CD4-positive, CD25-positive, alpha-beta regulatory T cell (primary cell): ENCODE measurements at regions not wholly inside any gene's neighbourhood (a gene's known extent, or its start where the extent isn't known, plus 50 kb on each side); places are given as distances from the start of the nearest gene placed in this dataset.

Source experiments
- ATAC-seq, 2 donors: fragments of 150-1000 bp; cut with Tn5 transposase; one replicate each; pipeline ENCODE4 v1.10.0; 2021; ENCODE audit warnings: low read depth in 2 of 2, moderate number of reproducible peaks in 2 of 2, moderate library complexity in 1 of 2
- DNase-seq, 3 donors: peaks; one replicate each; pipeline versions ENCODE4 v3.0.0 to v3.0.0-alpha.2; 2012 to 2022; ENCODE audit warnings: mixed read lengths in 1 of 3
- H3K27ac ChIP-seq: one replicate; pipeline ENCODE4 v1.7.0; 2013; ENCODE audit warnings: mild to moderate bottlenecking, low read length; ENCODE audit not compliant: insufficient read depth, poor library complexity, severe bottlenecking
- H3K27me3 ChIP-seq: one replicate; pipeline ENCODE4 v1.7.0; 2013; ENCODE audit warnings: low read length; ENCODE audit not compliant: control insufficient read depth, insufficient read depth
- H3K36me3 ChIP-seq: one replicate; pipeline ENCODE4 v1.7.0; 2013; ENCODE audit warnings: mild to moderate bottlenecking, low read length, moderate library complexity; ENCODE audit not compliant: control insufficient read depth, insufficient read depth
- H3K4me1 ChIP-seq: 2 replicates; pipeline ENCODE4 v1.7.0; 2013; ENCODE audit warnings: mild to moderate bottlenecking, low read length; ENCODE audit not compliant: insufficient read depth, control insufficient read depth, poor library complexity, severe bottlenecking
- H3K4me3 ChIP-seq: one replicate; pipeline ENCODE4 v1.7.0; 2013; ENCODE audit warnings: low read depth, mild to moderate bottlenecking, low read length, moderate library complexity
- H3K9me3 ChIP-seq, 2 experiments: 1 replicate in 1 of 2; 2 replicates in 1 of 2; pipeline ENCODE4 v1.7.0; 2013; ENCODE audit warnings: low read length in 2 of 2, mild to moderate bottlenecking in 1 of 2, moderate library complexity in 1 of 2; ENCODE audit not compliant: control insufficient read depth in 2 of 2
- H3K27ac Mint-ChIP-seq, 3 donors: one replicate each; pipeline ENCODE4 v1.8.0; 2020 to 2022; ENCODE audit warnings: mild to moderate bottlenecking in 3 of 3, mixed read lengths in 3 of 3, moderate library complexity in 2 of 3
- H3K27me3 Mint-ChIP-seq: one replicate; pipeline ENCODE4 v1.8.0; 2022; ENCODE audit warnings: mild to moderate bottlenecking, mixed read lengths
- H3K36me3 Mint-ChIP-seq: one replicate; pipeline ENCODE4 v1.8.0; 2020; ENCODE audit warnings: mixed read lengths
- H3K4me1 Mint-ChIP-seq, 4 donors: one replicate each; pipeline ENCODE4 v1.8.0; 2020 to 2022; ENCODE audit warnings: mixed read lengths in 4 of 4, mild to moderate bottlenecking in 1 of 4
- H3K4me3 Mint-ChIP-seq, 4 donors: one replicate each; pipeline ENCODE4 v1.8.0; 2020 to 2022; ENCODE audit warnings: mild to moderate bottlenecking in 4 of 4, mixed read lengths in 4 of 4, moderate library complexity in 3 of 4
- H3K9me3 Mint-ChIP-seq, 7 donors: one replicate each; pipeline ENCODE4 v1.8.0; 2020 to 2022; ENCODE audit warnings: mixed read lengths in 7 of 7, mild to moderate bottlenecking in 3 of 7, moderate library complexity in 2 of 7

GRCh38 chr18:42338683-42339082, 383.6 kb downstream of the PIK3C3 start:
- no peak overlapping the region for H3K27ac ChIP-seq
- H3K36me3 Mint-ChIP-seq: peaks cover 3% of the 10 kb centered on the region
- H3K4me1 ChIP-seq: no peaks in the 10 kb centered on the region
- H3K27me3 Mint-ChIP-seq: no peaks in the 10 kb centered on the region
- no peaks in the 10 kb centered on the region for H3K36me3 ChIP-seq
- H3K27ac Mint-ChIP-seq: no peak overlapping the region
- no peaks in the 10 kb centered on the region for H3K9me3 ChIP-seq
- peaks cover 0 to 11% (median 7%) of the 10 kb centered on the region in 7 donors for H3K9me3 Mint-ChIP-seq
- no peak overlapping the region for H3K4me3 ChIP-seq
- no peaks in the 10 kb centered on the region for H3K4me1 Mint-ChIP-seq
- H3K27me3 ChIP-seq: no peaks in the 10 kb centered on the region
- DNase-seq (no peak), ATAC-seq (no peak)
- H3K4me3 Mint-ChIP-seq: no peak overlapping the region

- no peaks in the 10 kb centered on the region for H3K27me3 ChIP-seq
- no peak overlapping the region for H3K27ac ChIP-seq
- ATAC-seq (no peak), DNase-seq (no peak)
- H3K4me1 ChIP-seq: no peaks in the 10 kb centered on the region
- H3K36me3 Mint-ChIP-seq: peaks cover 3% of the 10 kb centered on the region
- H3K27ac Mint-ChIP-seq: no peak overlapping the region
- H3K27me3 Mint-ChIP-seq: no peaks in the 10 kb centered on the region
- H3K4me3 Mint-ChIP-seq: no peak overlapping the region
- H3K4me1 Mint-ChIP-seq: no peaks in the 10 kb centered on the region
- no peaks in the 10 kb centered on the region for H3K36me3 ChIP-seq
- no peaks in the 10 kb centered on the region for H3K9me3 ChIP-seq
- peaks cover 0 to 11% (median 7%) of the 10 kb centered on the region in 7 donors for H3K9me3 Mint-ChIP-seq
- H3K4me3 ChIP-seq: no peak overlapping the region
Measured at GRCh38 chr18:42339372-42339771, 384.3 kb downstream of the PIK3C3 start.

- Mint-ChIP-seq H3K27ac (no peak overlapping the region), H3K9me3 (peaks cover 0 to 10% (median 7%) of the 10 kb centered on the region in 7 donors), H3K4me1 (no peaks in the 10 kb centered on the region), H3K4me3 (no peak overlapping the region), H3K27me3 (no peaks in the 10 kb centered on the region), H3K36me3 (peaks cover 3% of the 10 kb centered on the region)
- H3K27ac ChIP-seq: no peak overlapping the region
- H3K9me3 ChIP-seq: no peaks in the 10 kb centered on the region
- H3K4me3 ChIP-seq: no peak overlapping the region
- H3K4me1 ChIP-seq: no peaks in the 10 kb centered on the region
- no peaks in the 10 kb centered on the region for H3K27me3 ChIP-seq
- no peak for ATAC-seq
- DNase-seq: no peak
- H3K36me3 ChIP-seq: no peaks in the 10 kb centered on the region
Measured at GRCh38 chr18:42340423-42341009, 385.5 kb downstream of the PIK3C3 start.

- H3K9me3 Mint-ChIP-seq: peaks cover 0 to 10% (median 4%) of the 10 kb centered on the region in 7 donors
- H3K36me3 Mint-ChIP-seq: peaks cover 3% of the 10 kb centered on the region
- H3K4me1 Mint-ChIP-seq: no peaks in the 10 kb centered on the region
- H3K27me3 Mint-ChIP-seq: no peaks in the 10 kb centered on the region
- Histone ChIP-seq H3K4me3 (no peak overlapping the region), H3K4me1 (no peaks in the 10 kb centered on the region), H3K9me3 (no peaks in the 10 kb centered on the region), H3K27me3 (no peaks in the 10 kb centered on the region), H3K27ac (no peak overlapping the region), H3K36me3 (no peaks in the 10 kb centered on the region)
- H3K4me3 Mint-ChIP-seq: no peak overlapping the region
- ATAC-seq: no peak
- H3K27ac Mint-ChIP-seq: no peak overlapping the region
- DNase-seq: no peak
Measured at GRCh38 chr18:42341423-42341822, 386.4 kb downstream of the PIK3C3 start.

- H3K4me1 ChIP-seq: no peaks in the 10 kb centered on the region
- ATAC-seq: no peak
- no peaks in the 10 kb centered on the region for H3K36me3 ChIP-seq
- H3K9me3 ChIP-seq: no peaks in the 10 kb centered on the region
- Mint-ChIP-seq H3K9me3 (peaks cover 0 to 4% (median 1%) of the 10 kb centered on the region in 7 donors), H3K36me3 (no peaks in the 10 kb centered on the region), H3K27me3 (no peaks in the 10 kb centered on the region), H3K4me3 (no peak overlapping the region), H3K4me1 (no peaks in the 10 kb centered on the region), H3K27ac (no peak overlapping the region)
- H3K4me3 ChIP-seq: no peak overlapping the region
- no peaks in the 10 kb centered on the region for H3K27me3 ChIP-seq
- no peak overlapping the region for H3K27ac ChIP-seq
- no peak for DNase-seq
Measured at GRCh38 chr18:42348722-42349121, 393.7 kb downstream of the PIK3C3 start.

GRCh38 chr18:42351455-42351854, 396.4 kb downstream of the PIK3C3 start:
- Mint-ChIP-seq H3K4me1 (no peaks in the 10 kb centered on the region), H3K4me3 (no peak overlapping the region), H3K27ac (no peak overlapping the region), H3K9me3 (peaks cover 0 to 5% (median 1%) of the 10 kb centered on the region in 7 donors), H3K36me3 (no peaks in the 10 kb centered on the region), H3K27me3 (no peaks in the 10 kb centered on the region)
- Histone ChIP-seq H3K4me3 (no peak overlapping the region), H3K9me3 (no peaks in the 10 kb centered on the region), H3K4me1 (no peaks in the 10 kb centered on the region), H3K36me3 (no peaks in the 10 kb centered on the region), H3K27ac (no peak overlapping the region), H3K27me3 (no peaks in the 10 kb centered on the region)
- no peak for DNase-seq
- no peak for ATAC-seq

- Mint-ChIP-seq H3K27ac (no peak overlapping the region), H3K4me3 (no peak overlapping the region), H3K36me3 (no peaks in the 10 kb centered on the region), H3K4me1 (no peaks in the 10 kb centered on the region), H3K9me3 (peaks cover 0 to 4% (median 0%) of the 10 kb centered on the region in 7 donors), H3K27me3 (peaks cover 4% of the 10 kb centered on the region)
- DNase-seq: no peak
- no peak overlapping the region for H3K27ac ChIP-seq
- H3K36me3 ChIP-seq: no peaks in the 10 kb centered on the region
- H3K4me1 ChIP-seq: no peaks in the 10 kb centered on the region
- H3K27me3 ChIP-seq: no peaks in the 10 kb centered on the region
- no peak overlapping the region for H3K4me3 ChIP-seq
- no peak for ATAC-seq
- H3K9me3 ChIP-seq: no peaks in the 10 kb centered on the region
Measured at GRCh38 chr18:42360716-42361115, 405.7 kb downstream of the PIK3C3 start.
